ENCODE measurements at regions not wholly inside any gene's neighbourhood (a gene's known extent, or its start where the extent isn't known, plus 50 kb on each side); places are given as distances from the start of the nearest gene placed in this dataset.

- no peaks in the 10 kb centered on the region for H3K36me3 ChIP-seq (ENCODE audit: insufficient read depth, low read length)
- no peaks in the 10 kb centered on the region for H3K27me3 ChIP-seq (ENCODE audit: insufficient read depth, low read length)
- no peak overlapping the region for H3K4me3 ChIP-seq (ENCODE audit: low read length)
- H3K9ac ChIP-seq (ENCODE audit: low read depth, low read length), result no peak overlapping the region
- H3K4me1 ChIP-seq (ENCODE audit: insufficient read depth, low read length), result no peaks in the 10 kb centered on the region
- H3K9me3 ChIP-seq (ENCODE audit: insufficient read depth, low read depth, low read length), result no peaks in the 10 kb centered on the region
- WGBS, result over 99% methylated on average over 8 of the region's 8 CpGs
- H3K27ac ChIP-seq (ENCODE audit: low read depth, low read length), result no peak overlapping the region
These were observed 158.6 kb upstream of the C1orf174 start for GRCh38 chr1:4058706-4059105.

- Histone ChIP-seq H3K4me1 (ENCODE audit: insufficient read depth, low read length) (no peaks in the 10 kb centered on the region), H3K9ac (ENCODE audit: low read depth, low read length) (no peak overlapping the region), H3K4me3 (ENCODE audit: low read length) (no peak overlapping the region), H3K36me3 (ENCODE audit: insufficient read depth, low read length) (no peaks in the 10 kb centered on the region), H3K9me3 (ENCODE audit: insufficient read depth, low read depth, low read length) (no peaks in the 10 kb centered on the region), H3K27me3 (ENCODE audit: insufficient read depth, low read length) (no peaks in the 10 kb centered on the region), H3K27ac (ENCODE audit: low read depth, low read length) (no peak overlapping the region)
- WGBS, result 85% methylated on average over 16 of the region's 16 CpGs
These were observed 159.2 kb upstream of the C1orf174 start for GRCh38 chr1:4059270-4059669.

- WGBS, result 73% methylated on average over 12 of the region's 12 CpGs
- no peaks in the 10 kb centered on the region for H3K9me3 ChIP-seq (ENCODE audit: insufficient read depth, low read depth, low read length)
- no peak overlapping the region for H3K9ac ChIP-seq (ENCODE audit: low read depth, low read length)
- no peaks in the 10 kb centered on the region for H3K27me3 ChIP-seq (ENCODE audit: insufficient read depth, low read length)
- no peak overlapping the region for H3K27ac ChIP-seq (ENCODE audit: low read depth, low read length)
- no peak overlapping the region for H3K4me3 ChIP-seq (ENCODE audit: low read length)
- H3K4me1 ChIP-seq (ENCODE audit: insufficient read depth, low read length), result no peaks in the 10 kb centered on the region
- H3K36me3 ChIP-seq (ENCODE audit: insufficient read depth, low read length), result no peaks in the 10 kb centered on the region
These were observed 160.8 kb upstream of the C1orf174 start for GRCh38 chr1:4060850-4061249.

- WGBS, result 87% methylated on average over 21 of the region's 21 CpGs
- Histone ChIP-seq H3K36me3 (ENCODE audit: insufficient read depth, low read length) (no peaks in the 10 kb centered on the region), H3K9ac (ENCODE audit: low read depth, low read length) (no peak overlapping the region), H3K4me1 (ENCODE audit: insufficient read depth, low read length) (no peaks in the 10 kb centered on the region), H3K27ac (ENCODE audit: low read depth, low read length) (no peak overlapping the region), H3K4me3 (ENCODE audit: low read length) (no peak overlapping the region), H3K9me3 (ENCODE audit: insufficient read depth, low read depth, low read length) (no peaks in the 10 kb centered on the region), H3K27me3 (ENCODE audit: insufficient read depth, low read length) (no peaks in the 10 kb centered on the region)
These were observed 161.5 kb upstream of the C1orf174 start for GRCh38 chr1:4061521-4062031.

- Histone ChIP-seq H3K9me3 (ENCODE audit: insufficient read depth, low read depth, low read length) (no peaks in the 10 kb centered on the region), H3K4me1 (ENCODE audit: insufficient read depth, low read length) (no peaks in the 10 kb centered on the region), H3K36me3 (ENCODE audit: insufficient read depth, low read length) (no peaks in the 10 kb centered on the region), H3K4me3 (ENCODE audit: low read length) (no peak overlapping the region), H3K27me3 (ENCODE audit: insufficient read depth, low read length) (no peaks in the 10 kb centered on the region), H3K27ac (ENCODE audit: low read depth, low read length) (no peak overlapping the region), H3K9ac (ENCODE audit: low read depth, low read length) (no peak overlapping the region)
- WGBS, result 95% methylated on average over 9 of the region's 9 CpGs
These were observed 162.0 kb upstream of the C1orf174 start for GRCh38 chr1:4062041-4062440.

GRCh38 chr1:4062560-4062959 lies 162.5 kb upstream of the C1orf174 start:
- Histone ChIP-seq H3K36me3 (ENCODE audit: insufficient read depth, low read length) (no peaks in the 10 kb centered on the region), H3K9ac (ENCODE audit: low read depth, low read length) (no peak overlapping the region), H3K27ac (ENCODE audit: low read depth, low read length) (no peak overlapping the region), H3K4me3 (ENCODE audit: low read length) (no peak overlapping the region), H3K9me3 (ENCODE audit: insufficient read depth, low read depth, low read length) (no peaks in the 10 kb centered on the region), H3K27me3 (ENCODE audit: insufficient read depth, low read length) (no peaks in the 10 kb centered on the region), H3K4me1 (ENCODE audit: insufficient read depth, low read length) (no peaks in the 10 kb centered on the region)
- 93% methylated on average over 13 of the region's 13 CpGs for WGBS

GRCh38 chr1:4062992-4063391 lies 162.9 kb upstream of the C1orf174 start:
- no peaks in the 10 kb centered on the region for H3K36me3 ChIP-seq (ENCODE audit: insufficient read depth, low read length)
- H3K9me3 ChIP-seq (ENCODE audit: insufficient read depth, low read depth, low read length), result no peaks in the 10 kb centered on the region
- no peaks in the 10 kb centered on the region for H3K27me3 ChIP-seq (ENCODE audit: insufficient read depth, low read length)
- H3K4me1 ChIP-seq (ENCODE audit: insufficient read depth, low read length), result no peaks in the 10 kb centered on the region
- 91% methylated on average over 15 of the region's 15 CpGs for WGBS
- no peak overlapping the region for H3K9ac ChIP-seq (ENCODE audit: low read depth, low read length)
- no peak overlapping the region for H3K4me3 ChIP-seq (ENCODE audit: low read length)
- no peak overlapping the region for H3K27ac ChIP-seq (ENCODE audit: low read depth, low read length)

GRCh38 chr1:4063516-4063915 lies 163.4 kb upstream of the C1orf174 start:
- 87% methylated on average over 7 of the region's 7 CpGs for WGBS
- no peaks in the 10 kb centered on the region for H3K4me1 ChIP-seq (ENCODE audit: insufficient read depth, low read length)
- H3K27me3 ChIP-seq (ENCODE audit: insufficient read depth, low read length), result no peaks in the 10 kb centered on the region
- no peaks in the 10 kb centered on the region for H3K36me3 ChIP-seq (ENCODE audit: insufficient read depth, low read length)
- no peaks in the 10 kb centered on the region for H3K9me3 ChIP-seq (ENCODE audit: insufficient read depth, low read depth, low read length)
- H3K9ac ChIP-seq (ENCODE audit: low read depth, low read length), result no peak overlapping the region
- H3K27ac ChIP-seq (ENCODE audit: low read depth, low read length), result no peak overlapping the region
- H3K4me3 ChIP-seq (ENCODE audit: low read length), result no peak overlapping the region

- 89% methylated on average over 7 of the region's 7 CpGs for WGBS
These were observed 164.2 kb upstream of the C1orf174 start for GRCh38 chr1:4064150-4064889.

GRCh38 chr1:4066860-4067599 lies 167.0 kb upstream of the C1orf174 start:
- no peaks in the 10 kb centered on the region for H3K9me3 ChIP-seq (ENCODE audit: insufficient read depth, low read depth, low read length)
- H3K27me3 ChIP-seq (ENCODE audit: insufficient read depth, low read length), result no peaks in the 10 kb centered on the region
- H3K36me3 ChIP-seq (ENCODE audit: insufficient read depth, low read length), result no peaks in the 10 kb centered on the region
- H3K27ac ChIP-seq (ENCODE audit: low read depth, low read length), result no peak overlapping the region
- no peak overlapping the region for H3K4me3 ChIP-seq (ENCODE audit: low read length)
- peaks cover 24% of the 10 kb centered on the region for H3K4me1 ChIP-seq (ENCODE audit: insufficient read depth, low read length)
- 83% methylated on average over 3 of the region's 3 CpGs for WGBS
- H3K9ac ChIP-seq (ENCODE audit: low read depth, low read length), result no peak overlapping the region

More at GRCh38 chr1:4064150-4064889, 164.2 kb upstream of the C1orf174 start:
- Histone ChIP-seq H3K4me1 (ENCODE audit: insufficient read depth, low read length) (peaks cover 6% of the 10 kb centered on the region), H3K27me3 (ENCODE audit: insufficient read depth, low read length) (no peaks in the 10 kb centered on the region), H3K4me3 (ENCODE audit: low read length) (no peak overlapping the region), H3K36me3 (ENCODE audit: insufficient read depth, low read length) (no peaks in the 10 kb centered on the region), H3K27ac (ENCODE audit: low read depth, low read length) (no peak overlapping the region), H3K9me3 (ENCODE audit: insufficient read depth, low read depth, low read length) (no peaks in the 10 kb centered on the region), H3K9ac (ENCODE audit: low read depth, low read length) (no peak overlapping the region)

GRCh38 chr1:4068076-4068475 lies 168.0 kb upstream of the C1orf174 start:
- Histone ChIP-seq H3K9ac (ENCODE audit: low read depth, low read length) (no peak overlapping the region), H3K27me3 (ENCODE audit: insufficient read depth, low read length) (no peaks in the 10 kb centered on the region), H3K36me3 (ENCODE audit: insufficient read depth, low read length) (no peaks in the 10 kb centered on the region), H3K4me1 (ENCODE audit: insufficient read depth, low read length) (peaks cover 27% of the 10 kb centered on the region), H3K9me3 (ENCODE audit: insufficient read depth, low read depth, low read length) (no peaks in the 10 kb centered on the region), H3K27ac (ENCODE audit: low read depth, low read length) (no peak overlapping the region), H3K4me3 (ENCODE audit: low read length) (no peak overlapping the region)
- 91% methylated on average over 8 of the region's 8 CpGs for WGBS
